ENCODE measurements at regions not wholly inside any gene's neighbourhood (a gene's known extent, or its start where the extent isn't known, plus 50 kb on each side); places are given as distances from the start of the nearest gene placed in this dataset.

DNA sequence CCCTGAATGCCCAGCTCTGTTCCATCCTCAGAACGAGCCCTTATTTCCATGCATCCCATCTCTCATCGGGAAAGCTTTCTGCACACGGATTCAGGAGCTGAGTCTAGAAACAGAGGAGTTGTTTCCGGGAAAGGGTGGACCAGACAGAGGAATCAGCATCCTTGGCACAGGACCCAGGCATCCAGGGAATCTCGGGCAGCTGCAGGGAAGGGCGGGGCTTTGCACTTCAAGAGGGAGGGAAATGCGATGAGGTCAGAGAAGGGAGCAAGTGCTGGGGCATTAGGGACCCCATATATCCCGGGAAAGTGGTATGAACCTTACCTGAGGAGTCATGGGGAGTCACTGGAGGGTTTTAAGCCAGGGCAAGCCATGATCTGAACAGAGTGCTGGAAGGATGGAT, 68.5 kb downstream of the NPTX2 start:
- no peak for TF ChIP-seq POLR2A (IDR thresholded peaks at IDR 0.05)
- TF ChIP-seq, protein P1, sequence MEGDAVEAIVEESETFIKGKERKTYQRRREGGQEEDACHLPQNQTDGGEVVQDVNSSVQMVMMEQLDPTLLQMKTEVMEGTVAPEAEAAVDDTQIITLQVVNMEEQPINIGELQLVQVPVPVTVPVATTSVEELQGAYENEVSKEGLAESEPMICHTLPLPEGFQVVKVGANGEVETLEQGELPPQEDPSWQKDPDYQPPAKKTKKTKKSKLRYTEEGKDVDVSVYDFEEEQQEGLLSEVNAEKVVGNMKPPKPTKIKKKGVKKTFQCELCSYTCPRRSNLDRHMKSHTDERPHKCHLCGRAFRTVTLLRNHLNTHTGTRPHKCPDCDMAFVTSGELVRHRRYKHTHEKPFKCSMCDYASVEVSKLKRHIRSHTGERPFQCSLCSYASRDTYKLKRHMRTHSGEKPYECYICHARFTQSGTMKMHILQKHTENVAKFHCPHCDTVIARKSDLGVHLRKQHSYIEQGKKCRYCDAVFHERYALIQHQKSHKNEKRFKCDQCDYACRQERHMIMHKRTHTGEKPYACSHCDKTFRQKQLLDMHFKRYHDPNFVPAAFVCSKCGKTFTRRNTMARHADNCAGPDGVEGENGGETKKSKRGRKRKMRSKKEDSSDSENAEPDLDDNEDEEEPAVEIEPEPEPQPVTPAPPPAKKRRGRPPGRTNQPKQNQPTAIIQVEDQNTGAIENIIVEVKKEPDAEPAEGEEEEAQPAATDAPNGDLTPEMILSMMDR (IDR thresholded peaks at IDR 0.05) = no peak
